Adrenal gland (tissue), 9 donors: ENCODE measurements at regions not wholly inside any gene's neighbourhood (a gene's known extent, or its start where the extent isn't known, plus 50 kb on each side); places are given as distances from the start of the nearest gene placed in this dataset.
A peak's percentile ranks its signal among the peaks of the same experiment; 100 is the strongest.

Source experiments
- DNase-seq, 7 donors: peaks; one replicate each; pipeline ENCODE4 v3.0.0-alpha.2; 2019 to 2020
- H3K27ac ChIP-seq, 5 donors: fragments of 200-600 bp; sonication (generic) in 4 of 5; 1 replicate in 3 of 5; 2 replicates in 2 of 5; pipeline versions ENCODE4 v1.5.1 to v1.8.0; 2016 to 2020; ENCODE audit warnings: mild to moderate bottlenecking in 1 of 5
- H3K27me3 ChIP-seq: fragments of 200-600 bp; 2 replicates; pipeline ENCODE4 v1.8.0; 2021
- H3K36me3 ChIP-seq, 2 donors: fragments of 200-600 bp; replicated peaks in 1 of 2; 1 replicate in 1 of 2; 2 replicates in 1 of 2; pipeline versions ENCODE4 v1.5.1 to v1.8.0; 2018 to 2022
- H3K4me1 ChIP-seq, 2 donors: fragments of 200-600 bp; replicated peaks in 1 of 2; 1 replicate in 1 of 2; 2 replicates in 1 of 2; pipeline versions ENCODE4 v1.5.1 to v1.8.0; 2018 to 2021
- H3K4me3 ChIP-seq, 4 donors: fragments of 200-600 bp; sonication (generic) in 3 of 4; one replicate each; pipeline ENCODE4 v1.5.1; 2016 to 2018
- H3K9me3 ChIP-seq, 3 donors: fragments of 200-600 bp; sonication (generic) in 1 of 3; replicated peaks in 1 of 3; 1 replicate in 2 of 3; 2 replicates in 1 of 3; pipeline versions ENCODE4 v1.5.1 to v1.8.0; 2016 to 2021
- CTCF ChIP-seq, 6 experiments: fragments of 450-650 bp in 4 of 6; fragments of 200-600 bp in 2 of 6; sonication (generic) in 1 of 6; IDR thresholded peaks; 1 replicate in 5 of 6; 2 replicates in 1 of 6; pipeline versions ENCODE4 v1.5.1 to v1.8.0; 2016 to 2021; ENCODE audit warnings: antibody characterized with exemption in 6 of 6, mild to moderate bottlenecking in 2 of 6, moderate library complexity in 1 of 6
- POLR2A ChIP-seq, 2 donors: fragments of 450-650 bp; IDR thresholded peaks; one replicate each; pipeline ENCODE4 v1.6.1; 2017; ENCODE audit warnings: antibody characterized with exemption in 2 of 2, mild to moderate bottlenecking in 2 of 2, moderate library complexity in 1 of 2
- WGBS, 4 donors: extraction: QIAGEN DNeasy Blood & Tissue Kit in 2 of 4; methylation state at CpG; one replicate each; pipeline versions ENCODE4 v1.1.5 to v1.1.7; 2013 to 2017; 5-methylcytosine and 5-hydroxymethylcytosine counted together
- intact Hi-C, 2 donors: fragments of 100-400 bp; cut with DNase I; formaldehyde crosslinking; loops; one replicate each; pipeline versions ENCODE4 v1.14.1 to v1.15.0; 2022 to 2023
- donor health status: healthy with polysubstance abuse.
- donor health status: Bipolar disorder and iron deficiency.
- donor health status: DM: yes; HTN: yes; CAD: no.
- donor health status: DM: no; HTN: no; CAD: no.
- donor health status: DM: no; HTN: no; CAD: no.

GRCh38 chrX:63513825-63514568, 162.9 kb upstream of the SPIN4 start:
- DNase-seq: peak in 5 of 7 donors; percentile 4 to 50 (median 22)
- TF ChIP-seq CTCF (IDR thresholded peaks at IDR 0.05): no peak
- TF ChIP-seq POLR2A (IDR thresholded peaks at IDR 0.05): no peak
- Histone ChIP-seq H3K27ac (peak overlapping the region in 2 of 5 donors; percentile 39 to 45), H3K4me3 (no peak overlapping the region), H3K9me3 (no peaks in the 10 kb centered on the region), H3K27me3 (no peaks in the 10 kb centered on the region), H3K4me1 (peaks cover 0 to 12% of the 10 kb centered on the region in 2 donors), H3K36me3 (no peaks in the 10 kb centered on the region)
- intact Hi-C loops: no loop called here
- whole genome bisulfite sequencing, 4 donors: 30 to 41% (median 39%) methylated on average over 5 of the region's 5 CpGs

GRCh38 chrX:63511361-63511760, 160.2 kb upstream of the SPIN4 start:
- no peak for TF ChIP-seq CTCF (IDR thresholded peaks at IDR 0.05)
- no peak for TF ChIP-seq POLR2A (IDR thresholded peaks at IDR 0.05)
- Histone ChIP-seq H3K36me3 (no peaks in the 10 kb centered on the region), H3K27ac (no peak overlapping the region), H3K4me3 (no peak overlapping the region), H3K4me1 (peaks cover 0 to 12% of the 10 kb centered on the region in 2 donors), H3K27me3 (no peaks in the 10 kb centered on the region), H3K9me3 (no peaks in the 10 kb centered on the region)
- intact Hi-C loops: no loop called here
- WGBS, 4 donors: 79 to 100% (median 87%) methylated on average over 3 of the region's 3 CpGs
- no peak for DNase-seq

- Histone ChIP-seq H3K4me1 (no peaks in the 10 kb centered on the region), H3K27ac (no peak overlapping the region), H3K9me3 (no peaks in the 10 kb centered on the region), H3K36me3 (no peaks in the 10 kb centered on the region), H3K27me3 (no peaks in the 10 kb centered on the region), H3K4me3 (no peak overlapping the region)
- DNase-seq: no peak
- WGBS, 4 donors: 73 to 99% (median 89%) methylated on average over 5 of the region's 5 CpGs
- intact Hi-C loops: no loop called here
- TF ChIP-seq CTCF (IDR thresholded peaks at IDR 0.05) (no peak), POLR2A (IDR thresholded peaks at IDR 0.05) (no peak)
Measured at GRCh38 chrX:63508668-63509067, 157.5 kb upstream of the SPIN4 start.

GRCh38 chrX:63506320-63506719, 155.2 kb upstream of the SPIN4 start:
- Histone ChIP-seq H3K27me3 (no peaks in the 10 kb centered on the region), H3K4me1 (no peaks in the 10 kb centered on the region), H3K9me3 (no peaks in the 10 kb centered on the region), H3K4me3 (no peak overlapping the region), H3K27ac (no peak overlapping the region), H3K36me3 (no peaks in the 10 kb centered on the region)
- intact Hi-C loops: no loop called here
- no peak for DNase-seq
- WGBS, 4 donors: 67 to 100% (median 82%) methylated on average over 1 of the region's 1 CpG
- TF ChIP-seq CTCF (IDR thresholded peaks at IDR 0.05): peak in 4 of 6 experiments; percentile 8 to 30 (median 26)
- TF ChIP-seq POLR2A (IDR thresholded peaks at IDR 0.05): no peak
